ENCODE measurements at regions not wholly inside any gene's neighbourhood (a gene's known extent, or its start where the extent isn't known, plus 50 kb on each side); places are given as distances from the start of the nearest gene placed in this dataset.
"Not testable (repeated sequence)": the region's sequence is repeated elsewhere in the genome, so short reads cannot be mapped to it uniquely, and the experiment has no call there.

DNA sequence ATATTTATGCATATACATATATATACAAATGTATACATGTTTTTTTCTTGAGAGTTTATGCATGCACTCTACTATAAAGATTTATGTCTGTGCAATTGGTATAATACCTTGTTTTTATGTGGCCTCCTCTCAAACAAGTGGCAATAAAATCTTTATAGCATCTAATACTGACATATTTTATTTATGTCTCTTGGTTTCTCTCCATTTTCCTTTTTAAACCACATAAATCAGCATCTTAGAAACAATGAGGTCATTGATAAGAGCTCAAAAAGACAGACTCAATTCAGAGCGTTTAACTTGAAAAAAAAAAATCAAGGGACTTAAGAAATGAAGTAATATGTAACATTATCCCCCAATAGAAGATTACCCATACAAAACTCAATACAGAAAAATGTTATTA lies 1442.2 kb upstream of the ALCAM start:
- no peak for DNase-seq

- DNase-seq = no peak
Observed at GRCh38 chr3:103926936-103927335, 1439.8 kb upstream of the ALCAM start.

DNA sequence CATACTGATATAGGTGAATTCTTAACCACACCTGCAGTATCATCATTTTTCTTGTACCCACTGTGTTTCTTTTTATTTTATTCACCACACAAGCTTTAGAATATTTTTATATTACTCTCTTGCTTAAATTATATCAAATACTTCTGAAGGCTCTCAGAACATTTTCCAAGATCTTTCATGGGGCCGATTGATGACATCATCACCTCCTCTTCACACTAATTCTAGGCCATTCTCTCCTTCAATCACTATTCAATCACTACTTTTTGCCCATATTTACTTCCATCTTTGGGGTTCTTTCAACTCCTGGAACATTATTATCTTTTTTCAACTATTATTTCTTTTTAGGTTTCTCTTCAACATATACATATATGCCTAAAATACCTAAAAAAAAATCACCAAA lies 1438.8 kb upstream of the ALCAM start:
- DNase-seq = no peak

- DNase-seq = no peak
Observed at GRCh38 chr3:103937094-103937493, 1429.6 kb upstream of the ALCAM start.

DNA sequence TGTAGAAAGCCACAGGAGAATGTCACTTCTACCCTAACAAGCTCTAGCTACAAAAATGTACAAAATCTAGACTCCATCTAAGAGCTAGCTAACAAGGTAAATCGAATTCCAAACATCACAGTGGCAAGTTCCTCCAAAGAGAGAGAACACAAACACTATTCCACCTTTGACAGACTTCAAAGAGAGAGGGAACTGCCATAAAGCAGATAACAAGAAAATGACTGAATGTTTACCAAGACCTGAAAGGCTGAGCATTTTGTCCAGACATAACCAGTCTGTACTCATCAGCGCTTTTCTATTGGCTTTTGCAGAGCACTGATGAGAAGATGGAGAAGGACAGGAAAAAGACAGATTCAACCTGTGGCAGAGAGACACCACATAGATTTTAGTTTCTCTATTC lies 1419.6 kb upstream of the ALCAM start:
- DNase-seq = no peak

DNA sequence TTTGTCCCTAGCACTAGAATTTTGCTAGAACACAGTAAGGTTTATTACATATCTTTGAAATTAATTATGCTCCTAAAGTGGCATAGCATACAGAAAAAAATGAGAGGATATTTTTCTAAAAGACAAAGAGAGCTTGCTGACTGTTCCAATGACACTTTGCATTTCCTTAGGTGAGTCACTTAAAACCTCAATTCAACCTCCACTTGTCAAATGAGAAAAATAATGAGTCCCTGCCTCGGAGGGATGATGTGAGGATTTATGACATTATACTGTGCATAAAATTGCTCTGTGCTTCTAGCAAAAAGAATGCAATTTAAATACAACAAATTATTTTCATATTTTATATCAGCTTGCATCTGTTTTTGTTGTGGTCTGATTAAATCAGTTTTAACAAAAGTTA lies 1417.0 kb upstream of the ALCAM start:
- no peak for DNase-seq

DNA sequence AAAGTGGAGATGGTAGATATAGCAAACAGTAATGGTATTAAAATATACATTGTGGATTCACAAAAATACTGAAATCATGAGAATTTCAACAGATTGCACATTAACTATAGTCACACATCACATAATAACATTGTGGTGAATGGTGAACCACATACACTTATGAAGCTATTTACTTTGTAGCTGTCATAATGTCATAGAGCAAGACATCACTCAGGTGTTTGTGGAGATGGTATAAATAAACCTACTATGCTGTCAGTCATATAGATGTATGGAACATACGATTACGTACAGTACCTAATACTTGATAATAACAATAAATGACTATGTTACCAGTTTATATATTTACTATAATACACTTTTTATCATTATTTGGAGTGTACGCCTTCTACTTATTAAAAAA lies 1416.0 kb upstream of the ALCAM start:
- DNase-seq = no peak

- no peak for DNase-seq
Observed at GRCh38 chr3:103953796-103954195, 1412.9 kb upstream of the ALCAM start.

GRCh38 chr3:103960819-103961218 lies 1405.9 kb upstream of the ALCAM start:
- DNase-seq = no peak

- DNase-seq = no peak
Observed at GRCh38 chr3:103963599-103963998, 1403.1 kb upstream of the ALCAM start.

DNA sequence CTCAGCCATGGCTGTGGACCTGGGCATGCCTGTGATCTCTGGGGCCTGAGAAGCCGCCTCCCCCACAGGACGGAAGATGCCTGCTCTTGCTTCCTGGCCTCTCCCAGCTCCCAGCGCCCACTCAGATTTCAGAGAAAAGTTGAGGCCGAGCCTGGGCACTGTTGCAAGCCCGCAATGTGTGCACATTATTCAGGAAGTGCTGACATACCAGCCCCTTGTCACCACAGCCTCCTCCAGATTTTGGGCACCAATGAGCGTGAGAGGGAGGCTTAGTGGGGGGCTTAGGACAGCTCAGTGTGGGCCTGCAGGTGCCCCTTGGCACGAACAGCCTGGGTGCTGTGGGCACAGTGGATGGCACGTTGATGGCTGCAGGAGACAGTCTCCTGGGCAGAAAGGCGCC lies 1400.9 kb upstream of the ALCAM start:
- DNase-seq = no peak

DNA sequence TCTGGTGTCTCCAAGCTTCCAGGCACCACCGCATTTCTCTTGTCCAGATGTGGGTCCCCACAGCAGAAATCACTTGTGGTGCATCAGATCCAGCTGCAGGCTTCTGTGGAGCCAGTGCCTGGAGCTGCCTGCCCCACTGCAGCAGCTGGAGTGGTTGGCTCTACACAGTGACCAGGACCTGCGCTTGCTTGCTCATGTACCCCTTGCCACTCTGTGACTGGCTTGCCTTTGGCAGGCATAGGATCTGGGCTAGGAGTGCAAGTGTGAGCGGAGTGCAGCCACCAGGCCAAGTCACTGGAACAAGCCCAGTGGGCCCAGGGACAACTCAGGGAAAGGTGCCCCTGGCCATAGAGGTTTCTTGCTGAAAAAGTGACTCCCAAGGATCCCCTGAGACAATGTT lies 1400.0 kb upstream of the ALCAM start:
- DNase-seq = no peak

- DNase-seq = no peak
Observed at GRCh38 chr3:103968131-103968530, 1398.6 kb upstream of the ALCAM start.

GRCh38 chr3:103968751-103969150 lies 1398.0 kb upstream of the ALCAM start:
- no peak for DNase-seq

GRCh38 chr3:103976931-103977339 lies 1389.8 kb upstream of the ALCAM start:
- DNase-seq = no peak

- DNase-seq = no peak
Observed at GRCh38 chr3:103977417-103977816, 1389.3 kb upstream of the ALCAM start.

DNA sequence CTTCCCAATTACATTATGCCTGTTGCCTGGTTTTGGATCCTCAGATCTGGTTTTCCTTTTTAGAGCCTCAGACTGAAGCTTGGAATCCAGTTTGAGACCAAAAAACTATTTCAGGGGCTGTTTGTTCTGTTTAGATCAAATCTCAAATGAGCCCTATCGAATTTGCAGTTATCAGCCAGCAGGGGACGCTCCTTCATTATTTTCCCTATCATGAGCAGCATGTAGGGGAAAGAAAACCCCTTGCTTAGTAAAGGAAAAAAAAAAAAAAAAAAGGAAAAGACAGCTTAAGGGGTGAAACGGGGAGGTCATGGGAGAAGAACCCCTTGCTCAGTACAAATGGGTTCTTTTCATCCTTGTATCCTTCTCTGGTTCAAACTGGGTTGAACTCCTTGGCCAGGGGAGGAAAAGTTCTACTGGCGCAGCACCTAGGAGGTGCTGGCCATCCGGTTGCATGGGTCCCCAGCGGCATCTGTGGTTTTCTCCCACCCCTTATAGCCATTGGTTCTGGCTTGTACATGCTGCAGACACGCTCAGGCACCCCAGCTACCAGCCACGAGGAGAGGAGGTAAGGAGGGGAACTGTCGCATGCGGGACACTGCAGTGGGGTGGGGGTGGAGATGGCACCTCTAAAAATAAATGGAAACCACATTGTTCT lies 1375.1 kb upstream of the ALCAM start:
- DNase-seq = no peak

- no peak for DNase-seq
Observed at GRCh38 chr3:103992469-103992868, 1374.2 kb upstream of the ALCAM start.

GRCh38 chr3:104004956-104005355 lies 1361.8 kb upstream of the ALCAM start:
- no peak for DNase-seq

GRCh38 chr3:104005815-104006214 lies 1360.9 kb upstream of the ALCAM start:
- DNase-seq = no peak

- no peak for DNase-seq
Observed at GRCh38 chr3:104018541-104018940, 1348.2 kb upstream of the ALCAM start.

- DNase-seq = no peak
Observed at GRCh38 chr3:104031598-104031997, 1335.1 kb upstream of the ALCAM start.

- no peak for DNase-seq
Observed at GRCh38 chr3:104032283-104032682, 1334.4 kb upstream of the ALCAM start.

GRCh38 chr3:104040896-104041295 lies 1325.8 kb upstream of the ALCAM start:
- no peak for DNase-seq

GRCh38 chr3:104043001-104043543 lies 1323.6 kb upstream of the ALCAM start:
- DNase-seq = not testable (repeated sequence)
